HEK293 (cell line): ENCODE measurements at regions not wholly inside any gene's neighbourhood (a gene's known extent, or its start where the extent isn't known, plus 50 kb on each side); places are given as distances from the start of the nearest gene placed in this dataset.

Experiments used
- CTCF ChIA-PET: fragments of 350-600 bp; formaldehyde crosslinking; extraction: SDS; loops from one replicate; lab custom pipeline; 2021; ENCODE audit warnings: antibody characterized with exemption; lab: Yijun Ruan, JAX
- POLR2A ChIA-PET: fragments of 300-600 bp; formaldehyde crosslinking; extraction: SDS; loops from one replicate; lab custom pipeline; 2020; ENCODE audit warnings: antibody characterized with exemption, inconsistent platforms; lab: Yijun Ruan, JAX
- H3K27ac ChIP-seq: fragments of 200-500 bp; sonication (Bioruptor generic); 2 replicates; pipeline ENCODE4 v1.5.1; 2014; ENCODE audit warnings: low read depth, low read length, control low read depth, inconsistent platforms; ENCODE audit errors: extremely low read depth
- H3K36me3 ChIP-seq, 2 experiments: fragments of 200-500 bp in 1 of 2; sonication (Bioruptor generic) in 1 of 2; 1 replicate in 1 of 2; 2 replicates in 1 of 2; pipeline ENCODE4 v1.5.1; 2014 to 2017; ENCODE audit warnings: inconsistent platforms in 2 of 2, low read length in 2 of 2; ENCODE audit not compliant: control insufficient read depth in 2 of 2, insufficient read depth in 1 of 2
- H3K4me1 ChIP-seq: fragments of 200-500 bp; sonication (Bioruptor generic); 2 replicates; pipeline ENCODE4 v1.5.1; 2014; ENCODE audit warnings: mild to moderate bottlenecking, low read length, inconsistent platforms; ENCODE audit not compliant: control insufficient read depth, insufficient read depth
- H3K4me3 ChIP-seq: 2 replicates; pipeline ENCODE4 v1.5.1; 2011; ENCODE audit warnings: low read depth, mild to moderate bottlenecking, control low read depth, low read length, moderate library complexity
- H3K9me3 ChIP-seq: fragments of 200-500 bp; sonication (Bioruptor generic); 2 replicates; pipeline ENCODE4 v1.5.1; 2014; ENCODE audit warnings: low read depth, low read length, inconsistent platforms; ENCODE audit not compliant: control insufficient read depth, insufficient read depth
- GLI4 ChIP-seq: fragments of 450-650 bp; formaldehyde crosslinking; IDR thresholded peaks from 2 replicates; pipeline ENCODE4 v1.5.1; 2016; ENCODE audit warnings: missing biosample characterization, missing genetic modification characterization
- PRDM1 ChIP-seq: fragments of 450-650 bp; formaldehyde crosslinking; IDR thresholded peaks from 2 replicates; pipeline ENCODE4; 2016; ENCODE audit warnings: missing biosample characterization, missing genetic modification characterization
- SALL2 ChIP-seq: fragments of 450-650 bp; formaldehyde crosslinking; IDR thresholded peaks from 2 replicates; pipeline ENCODE4 v1.5.0; 2017; ENCODE audit warnings: missing biosample characterization, mild to moderate bottlenecking, missing genetic modification characterization, borderline replicate concordance
- SP2 ChIP-seq: fragments of 450-650 bp; formaldehyde crosslinking; IDR thresholded peaks from 2 replicates; pipeline ENCODE4 v1.5.1; 2016; ENCODE audit warnings: missing biosample characterization, missing genetic modification characterization
- SP7 ChIP-seq: fragments of 450-650 bp; formaldehyde crosslinking; IDR thresholded peaks from 2 replicates; pipeline ENCODE4 v1.5.1; 2016; ENCODE audit warnings: missing biosample characterization, missing genetic modification characterization
- ZBTB7A ChIP-seq: fragments of 450-650 bp; formaldehyde crosslinking; IDR thresholded peaks from 2 replicates; pipeline ENCODE4 v1.5.1; 2016; ENCODE audit warnings: low read depth, missing biosample characterization, missing genetic modification characterization
- ZNF140 ChIP-seq: fragments of 450-650 bp; formaldehyde crosslinking; IDR thresholded peaks from 2 replicates; pipeline ENCODE4 v1.5.1; 2016; ENCODE audit warnings: missing biosample characterization, missing genetic modification characterization
- ZNF202 ChIP-seq: fragments of 450-650 bp; formaldehyde crosslinking; IDR thresholded peaks from 2 replicates; pipeline ENCODE4 v1.5.1; 2016; ENCODE audit warnings: missing biosample characterization, missing genetic modification characterization, borderline replicate concordance
- ZNF324 ChIP-seq: fragments of 450-650 bp; formaldehyde crosslinking; IDR thresholded peaks from 2 replicates; pipeline ENCODE4 v1.5.1; 2016; ENCODE audit warnings: missing biosample characterization, missing genetic modification characterization
- ZNF394 ChIP-seq: fragments of 450-650 bp; formaldehyde crosslinking; IDR thresholded peaks from 2 replicates; pipeline ENCODE4 v1.5.1; 2016; ENCODE audit warnings: missing biosample characterization, missing genetic modification characterization, mild to moderate bottlenecking, moderate library complexity, borderline replicate concordance
- ZNF404 ChIP-seq: fragments of 450-650 bp; formaldehyde crosslinking; IDR thresholded peaks from 2 replicates; pipeline ENCODE4 v1.5.1; 2017; ENCODE audit warnings: missing biosample characterization, missing genetic modification characterization
- ZNF416 ChIP-seq: fragments of 450-650 bp; formaldehyde crosslinking; IDR thresholded peaks from 2 replicates; pipeline ENCODE4 v1.5.1; 2016; ENCODE audit warnings: missing biosample characterization, missing genetic modification characterization
- ZNF426 ChIP-seq: fragments of 450-650 bp; formaldehyde crosslinking; IDR thresholded peaks from 2 replicates; pipeline ENCODE4 v1.5.1; 2017; ENCODE audit warnings: missing biosample characterization, missing genetic modification characterization, mild to moderate bottlenecking, inconsistent platforms, moderate library complexity
- ZNF549 ChIP-seq: fragments of 450-650 bp; IDR thresholded peaks from 2 replicates; pipeline ENCODE4 v1.5.1; 2018; ENCODE audit warnings: missing biosample characterization, missing genetic modification characterization, mild to moderate bottlenecking, inconsistent platforms, moderate library complexity
- ZNF670 ChIP-seq: fragments of 450-650 bp; formaldehyde crosslinking; IDR thresholded peaks from 2 replicates; pipeline ENCODE4 v1.5.1; 2016; ENCODE audit warnings: missing biosample characterization, missing genetic modification characterization, low read depth
- TF ChIP-seq, protein P1 (sequence below): fragments of 450-650 bp; formaldehyde crosslinking; IDR thresholded peaks from 2 replicates; pipeline ENCODE4 v1.5.1; 2016; ENCODE audit warnings: missing biosample characterization, missing genetic modification characterization
- TF ChIP-seq, protein P2 (sequence below): fragments of 450-650 bp; formaldehyde crosslinking; IDR thresholded peaks from 2 replicates; pipeline ENCODE4 v1.5.1; 2016; ENCODE audit warnings: missing biosample characterization, missing genetic modification characterization, borderline replicate concordance
- TF ChIP-seq, protein P3 (sequence below): fragments of 450-650 bp; formaldehyde crosslinking; IDR thresholded peaks from 2 replicates; pipeline ENCODE4 v1.5.1; 2016; ENCODE audit warnings: missing biosample characterization, missing genetic modification characterization
- TF ChIP-seq, protein P4 (sequence below): fragments of 450-650 bp; formaldehyde crosslinking; IDR thresholded peaks from 2 replicates; pipeline ENCODE4 v1.5.0; 2017; ENCODE audit warnings: missing biosample characterization, missing genetic modification characterization, borderline replicate concordance
- TF ChIP-seq, protein P5 (sequence below): fragments of 450-650 bp; formaldehyde crosslinking; IDR thresholded peaks from 2 replicates; pipeline ENCODE4 v1.5.1; 2017; ENCODE audit warnings: missing biosample characterization, missing genetic modification characterization

DNA sequence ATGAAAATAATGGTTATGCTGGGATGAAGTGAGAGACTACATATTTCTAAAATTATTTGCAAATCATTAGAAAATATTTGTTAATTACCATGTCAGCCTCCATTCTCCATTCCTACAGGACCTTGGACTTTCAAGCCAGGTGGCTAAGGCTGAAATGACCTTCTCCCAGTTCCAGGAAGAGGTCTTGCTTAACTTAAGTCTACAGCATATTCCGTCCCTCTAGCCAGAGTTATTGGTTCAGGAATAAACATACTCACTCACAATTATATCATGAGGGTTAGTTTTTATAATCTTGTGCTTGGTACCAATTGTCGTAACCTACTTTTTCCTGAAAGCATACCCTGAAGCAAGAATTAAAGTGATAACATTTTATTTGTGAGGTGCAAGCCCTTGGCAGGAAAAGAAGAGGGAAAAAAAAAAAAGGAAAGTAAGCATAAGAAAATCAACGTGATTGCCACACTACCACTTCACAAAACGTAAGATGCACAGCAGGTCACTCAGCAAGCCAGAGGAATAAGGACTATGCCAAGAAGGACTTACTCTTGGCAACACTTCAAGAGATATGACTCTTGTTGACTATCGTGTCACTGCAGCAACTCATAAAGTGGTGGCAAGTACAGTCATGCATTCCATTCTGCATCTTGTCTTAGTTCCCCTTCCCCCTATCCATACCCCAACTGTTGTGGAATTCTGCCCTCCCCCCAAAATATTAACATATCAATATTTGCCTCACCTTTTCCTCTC is 479.1 kb downstream of the MBD2 start:
- H3K4me1 ChIP-seq, result no peaks in the 10 kb centered on the region
- ChIA-PET CTCF (no interaction called here), POLR2A (no interaction called here)
- TF ChIP-seq, protein P1, sequence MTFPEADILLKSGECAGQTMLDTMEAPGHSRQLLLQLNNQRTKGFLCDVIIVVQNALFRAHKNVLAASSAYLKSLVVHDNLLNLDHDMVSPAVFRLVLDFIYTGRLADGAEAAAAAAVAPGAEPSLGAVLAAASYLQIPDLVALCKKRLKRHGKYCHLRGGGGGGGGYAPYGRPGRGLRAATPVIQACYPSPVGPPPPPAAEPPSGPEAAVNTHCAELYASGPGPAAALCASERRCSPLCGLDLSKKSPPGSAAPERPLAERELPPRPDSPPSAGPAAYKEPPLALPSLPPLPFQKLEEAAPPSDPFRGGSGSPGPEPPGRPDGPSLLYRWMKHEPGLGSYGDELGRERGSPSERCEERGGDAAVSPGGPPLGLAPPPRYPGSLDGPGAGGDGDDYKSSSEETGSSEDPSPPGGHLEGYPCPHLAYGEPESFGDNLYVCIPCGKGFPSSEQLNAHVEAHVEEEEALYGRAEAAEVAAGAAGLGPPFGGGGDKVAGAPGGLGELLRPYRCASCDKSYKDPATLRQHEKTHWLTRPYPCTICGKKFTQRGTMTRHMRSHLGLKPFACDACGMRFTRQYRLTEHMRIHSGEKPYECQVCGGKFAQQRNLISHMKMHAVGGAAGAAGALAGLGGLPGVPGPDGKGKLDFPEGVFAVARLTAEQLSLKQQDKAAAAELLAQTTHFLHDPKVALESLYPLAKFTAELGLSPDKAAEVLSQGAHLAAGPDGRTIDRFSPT (tag by site-specific recombination), result no peak
- TF ChIP-seq, protein P2, sequence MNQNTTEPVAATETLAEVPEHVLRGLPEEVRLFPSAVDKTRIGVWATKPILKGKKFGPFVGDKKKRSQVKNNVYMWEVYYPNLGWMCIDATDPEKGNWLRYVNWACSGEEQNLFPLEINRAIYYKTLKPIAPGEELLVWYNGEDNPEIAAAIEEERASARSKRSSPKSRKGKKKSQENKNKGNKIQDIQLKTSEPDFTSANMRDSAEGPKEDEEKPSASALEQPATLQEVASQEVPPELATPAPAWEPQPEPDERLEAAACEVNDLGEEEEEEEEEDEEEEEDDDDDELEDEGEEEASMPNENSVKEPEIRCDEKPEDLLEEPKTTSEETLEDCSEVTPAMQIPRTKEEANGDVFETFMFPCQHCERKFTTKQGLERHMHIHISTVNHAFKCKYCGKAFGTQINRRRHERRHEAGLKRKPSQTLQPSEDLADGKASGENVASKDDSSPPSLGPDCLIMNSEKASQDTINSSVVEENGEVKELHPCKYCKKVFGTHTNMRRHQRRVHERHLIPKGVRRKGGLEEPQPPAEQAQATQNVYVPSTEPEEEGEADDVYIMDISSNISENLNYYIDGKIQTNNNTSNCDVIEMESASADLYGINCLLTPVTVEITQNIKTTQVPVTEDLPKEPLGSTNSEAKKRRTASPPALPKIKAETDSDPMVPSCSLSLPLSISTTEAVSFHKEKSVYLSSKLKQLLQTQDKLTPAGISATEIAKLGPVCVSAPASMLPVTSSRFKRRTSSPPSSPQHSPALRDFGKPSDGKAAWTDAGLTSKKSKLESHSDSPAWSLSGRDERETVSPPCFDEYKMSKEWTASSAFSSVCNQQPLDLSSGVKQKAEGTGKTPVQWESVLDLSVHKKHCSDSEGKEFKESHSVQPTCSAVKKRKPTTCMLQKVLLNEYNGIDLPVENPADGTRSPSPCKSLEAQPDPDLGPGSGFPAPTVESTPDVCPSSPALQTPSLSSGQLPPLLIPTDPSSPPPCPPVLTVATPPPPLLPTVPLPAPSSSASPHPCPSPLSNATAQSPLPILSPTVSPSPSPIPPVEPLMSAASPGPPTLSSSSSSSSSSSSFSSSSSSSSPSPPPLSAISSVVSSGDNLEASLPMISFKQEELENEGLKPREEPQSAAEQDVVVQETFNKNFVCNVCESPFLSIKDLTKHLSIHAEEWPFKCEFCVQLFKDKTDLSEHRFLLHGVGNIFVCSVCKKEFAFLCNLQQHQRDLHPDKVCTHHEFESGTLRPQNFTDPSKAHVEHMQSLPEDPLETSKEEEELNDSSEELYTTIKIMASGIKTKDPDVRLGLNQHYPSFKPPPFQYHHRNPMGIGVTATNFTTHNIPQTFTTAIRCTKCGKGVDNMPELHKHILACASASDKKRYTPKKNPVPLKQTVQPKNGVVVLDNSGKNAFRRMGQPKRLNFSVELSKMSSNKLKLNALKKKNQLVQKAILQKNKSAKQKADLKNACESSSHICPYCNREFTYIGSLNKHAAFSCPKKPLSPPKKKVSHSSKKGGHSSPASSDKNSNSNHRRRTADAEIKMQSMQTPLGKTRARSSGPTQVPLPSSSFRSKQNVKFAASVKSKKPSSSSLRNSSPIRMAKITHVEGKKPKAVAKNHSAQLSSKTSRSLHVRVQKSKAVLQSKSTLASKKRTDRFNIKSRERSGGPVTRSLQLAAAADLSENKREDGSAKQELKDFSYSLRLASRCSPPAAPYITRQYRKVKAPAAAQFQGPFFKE (tag by site-specific recombination), result no peak
- TF ChIP-seq ZNF549 (tag by site-specific recombination) (no peak), ZNF140 (no peak), ZNF670 (no peak), ZNF416 (tag by site-specific recombination) (no peak), ZNF202 (no peak), PRDM1 (no peak), GLI4 (no peak)
- no peak overlapping the region for H3K27ac ChIP-seq
- H3K36me3 ChIP-seq, result no peaks in the 10 kb centered on the region
- H3K9me3 ChIP-seq, result no peaks in the 10 kb centered on the region
- no peak overlapping the region for H3K4me3 ChIP-seq

DNA sequence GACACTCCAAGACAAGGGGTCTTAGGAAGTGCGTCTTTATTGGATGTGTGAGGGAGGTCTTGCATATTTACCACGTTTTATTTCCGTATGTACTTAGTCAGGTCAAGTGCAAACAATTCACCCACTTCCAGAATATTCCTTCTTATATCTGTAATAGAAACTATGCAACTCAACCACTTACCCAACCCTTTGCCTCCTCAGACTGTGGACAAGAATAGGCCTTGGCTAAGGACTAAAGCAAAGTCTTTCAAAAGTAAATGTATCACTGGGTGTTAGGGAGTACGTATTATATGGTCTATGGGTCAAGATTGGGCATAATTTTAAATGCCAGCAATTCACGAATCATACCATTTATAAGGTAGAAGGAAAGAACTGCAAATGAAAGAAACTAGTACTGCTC is 484.8 kb downstream of the MBD2 start:
- POLR2A ChIA-PET, result no interaction called here
- TF ChIP-seq SP7 (tag by site-specific recombination), result no peak
- TF ChIP-seq ZNF426 (tag by site-specific recombination), result no peak
- TF ChIP-seq ZNF394 (tag by site-specific recombination), result no peak
- TF ChIP-seq, protein P3, sequence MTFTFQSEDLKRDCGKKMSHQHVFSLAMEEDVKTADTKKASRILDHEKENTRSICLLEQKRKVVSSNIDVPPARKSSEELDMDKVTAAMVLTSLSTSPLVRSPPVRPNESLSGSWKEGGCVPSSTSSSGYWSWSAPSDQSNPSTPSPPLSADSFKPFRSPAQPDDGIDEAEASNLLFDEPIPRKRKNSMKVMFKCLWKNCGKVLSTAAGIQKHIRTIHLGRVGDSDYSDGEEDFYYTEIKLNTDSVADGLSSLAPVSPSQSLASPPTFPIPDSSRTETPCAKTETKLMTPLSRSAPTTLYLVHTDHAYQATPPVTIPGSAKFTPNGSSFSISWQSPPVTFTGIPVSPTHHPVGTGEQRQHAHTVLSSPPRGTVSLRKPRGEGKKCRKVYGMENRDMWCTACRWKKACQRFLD (tag by site-specific recombination), result no peak
- no peak for TF ChIP-seq SALL2
- no peak for TF ChIP-seq ZBTB7A (tag by site-specific recombination)
- no peak for TF ChIP-seq SP2 (tag by site-specific recombination)
- no peak for TF ChIP-seq ZNF404 (tag by site-specific recombination)
- TF ChIP-seq, protein P4, sequence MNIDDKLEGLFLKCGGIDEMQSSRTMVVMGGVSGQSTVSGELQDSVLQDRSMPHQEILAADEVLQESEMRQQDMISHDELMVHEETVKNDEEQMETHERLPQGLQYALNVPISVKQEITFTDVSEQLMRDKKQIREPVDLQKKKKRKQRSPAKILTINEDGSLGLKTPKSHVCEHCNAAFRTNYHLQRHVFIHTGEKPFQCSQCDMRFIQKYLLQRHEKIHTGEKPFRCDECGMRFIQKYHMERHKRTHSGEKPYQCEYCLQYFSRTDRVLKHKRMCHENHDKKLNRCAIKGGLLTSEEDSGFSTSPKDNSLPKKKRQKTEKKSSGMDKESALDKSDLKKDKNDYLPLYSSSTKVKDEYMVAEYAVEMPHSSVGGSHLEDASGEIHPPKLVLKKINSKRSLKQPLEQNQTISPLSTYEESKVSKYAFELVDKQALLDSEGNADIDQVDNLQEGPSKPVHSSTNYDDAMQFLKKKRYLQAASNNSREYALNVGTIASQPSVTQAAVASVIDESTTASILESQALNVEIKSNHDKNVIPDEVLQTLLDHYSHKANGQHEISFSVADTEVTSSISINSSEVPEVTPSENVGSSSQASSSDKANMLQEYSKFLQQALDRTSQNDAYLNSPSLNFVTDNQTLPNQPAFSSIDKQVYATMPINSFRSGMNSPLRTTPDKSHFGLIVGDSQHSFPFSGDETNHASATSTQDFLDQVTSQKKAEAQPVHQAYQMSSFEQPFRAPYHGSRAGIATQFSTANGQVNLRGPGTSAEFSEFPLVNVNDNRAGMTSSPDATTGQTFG, result no peak
- TF ChIP-seq ZNF324, result no peak
- TF ChIP-seq, protein P5, sequence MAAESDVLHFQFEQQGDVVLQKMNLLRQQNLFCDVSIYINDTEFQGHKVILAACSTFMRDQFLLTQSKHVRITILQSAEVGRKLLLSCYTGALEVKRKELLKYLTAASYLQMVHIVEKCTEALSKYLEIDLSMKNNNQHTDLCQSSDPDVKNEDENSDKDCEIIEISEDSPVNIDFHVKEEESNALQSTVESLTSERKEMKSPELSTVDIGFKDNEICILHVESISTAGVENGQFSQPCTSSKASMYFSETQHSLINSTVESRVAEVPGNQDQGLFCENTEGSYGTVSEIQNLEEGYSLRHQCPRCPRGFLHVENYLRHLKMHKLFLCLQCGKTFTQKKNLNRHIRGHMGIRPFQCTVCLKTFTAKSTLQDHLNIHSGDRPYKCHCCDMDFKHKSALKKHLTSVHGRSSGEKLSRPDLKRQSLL, result no peak

More for the DNA sequence above, 484.8 kb downstream of the MBD2 start:
- H3K9me3 ChIP-seq, result no peaks in the 10 kb centered on the region
- H3K4me3 ChIP-seq, result no peak overlapping the region
- CTCF ChIA-PET, result interaction anchor here (0.6 kb wide), 1 partner anchor 1167 kb away, joined by 5 read pairs; no protein-coding TSS in a partner anchor
- H3K27ac ChIP-seq, result no peak overlapping the region
- H3K36me3 ChIP-seq, result no peaks in the 10 kb centered on the region
- no peaks in the 10 kb centered on the region for H3K4me1 ChIP-seq
